Left ventricle myocardium superior (tissue), 1 donor: ENCODE measurements at regions not wholly inside any gene's neighbourhood (a gene's known extent, or its start where the extent isn't known, plus 50 kb on each side); places are given as distances from the start of the nearest gene placed in this dataset.
"Not testable (repeated sequence)": the region's sequence is repeated elsewhere in the genome, so short reads cannot be mapped to it uniquely, and the experiment has no call there.

Source experiments
- ATAC-seq: fragments of 200-7000 bp; cut with Tn5 transposase; one replicate; pipeline ENCODE4 v1.9.1; 2020; ENCODE audit warnings: mild to moderate bottlenecking, moderate library complexity
- DNase-seq: peaks from one replicate; pipeline ENCODE4 v3.0.0-alpha.2; 2020
- intact Hi-C: fragments of 100-400 bp; cut with micrococcal nuclease; formaldehyde crosslinking; loops from one replicate; pipeline ENCODE4 v1.11.0; 2022
- donor health status: DM: no; HTN: yes; CAD: no; lungs with severe emphysema.

DNA sequence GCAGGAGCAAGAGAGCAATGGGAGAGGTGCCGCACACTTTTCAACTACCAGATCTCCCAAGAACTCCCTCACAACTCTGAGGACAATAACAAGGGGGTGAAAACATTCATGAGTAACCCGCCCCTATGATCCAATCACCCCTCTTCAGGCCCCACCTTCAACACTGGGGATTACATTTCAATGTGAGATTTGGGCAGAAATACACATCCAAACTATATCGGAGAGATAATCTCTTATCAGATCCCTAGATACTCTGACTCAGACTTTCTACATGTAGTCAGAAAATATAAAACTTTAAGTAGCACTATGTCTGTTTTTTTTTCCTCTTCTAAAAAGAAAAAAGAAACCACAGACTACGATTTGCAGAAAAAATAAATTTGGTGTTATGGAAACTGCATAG is 1595.9 kb upstream of the NUDT12 start:
- DNase-seq (no peak), ATAC-seq (no peak)
- intact Hi-C loops, result no loop called here

DNA sequence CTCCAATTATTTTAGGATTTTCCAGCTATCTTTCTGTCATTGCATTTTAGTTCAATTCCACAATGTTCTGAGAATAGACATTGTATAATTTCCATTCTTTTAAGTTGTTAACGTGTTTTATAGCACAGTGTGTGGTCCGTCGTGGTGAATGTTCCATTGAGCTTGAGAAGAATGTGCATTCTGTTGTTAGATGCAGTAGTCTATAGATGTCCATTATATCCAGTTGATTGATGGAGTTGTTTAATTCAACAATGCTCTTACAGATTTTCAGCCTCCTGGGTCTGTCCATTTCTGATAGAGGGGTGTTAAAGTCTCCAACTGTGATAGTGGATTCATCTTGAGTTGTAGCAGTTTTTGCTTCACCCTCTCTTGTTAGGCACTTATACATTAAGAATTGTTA is 1587.7 kb upstream of the NUDT12 start:
- intact Hi-C loops, result no loop called here
- ATAC-seq, result no peak
- no peak for DNase-seq

DNA sequence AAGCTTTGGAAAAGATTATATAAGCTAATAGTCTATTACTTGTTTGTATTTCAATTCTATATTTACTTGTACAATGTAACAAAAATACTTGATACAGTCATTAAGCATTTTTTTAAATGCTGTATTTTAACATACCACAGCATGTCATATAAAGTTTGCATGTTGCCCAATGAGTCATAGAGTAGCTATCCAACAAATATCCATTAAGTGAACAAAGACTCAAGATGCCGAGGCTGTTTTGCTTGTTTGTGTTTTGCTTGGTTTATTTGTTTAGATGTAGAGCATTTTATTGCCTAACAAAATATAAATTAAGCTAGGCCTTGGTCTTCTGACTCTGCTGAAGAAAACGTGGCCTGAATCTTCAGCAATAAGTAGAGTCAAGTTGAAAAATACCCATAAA is 1584.3 kb upstream of the NUDT12 start:
- ATAC-seq (no peak), DNase-seq (no peak)
- intact Hi-C loops, result no loop called here

DNA sequence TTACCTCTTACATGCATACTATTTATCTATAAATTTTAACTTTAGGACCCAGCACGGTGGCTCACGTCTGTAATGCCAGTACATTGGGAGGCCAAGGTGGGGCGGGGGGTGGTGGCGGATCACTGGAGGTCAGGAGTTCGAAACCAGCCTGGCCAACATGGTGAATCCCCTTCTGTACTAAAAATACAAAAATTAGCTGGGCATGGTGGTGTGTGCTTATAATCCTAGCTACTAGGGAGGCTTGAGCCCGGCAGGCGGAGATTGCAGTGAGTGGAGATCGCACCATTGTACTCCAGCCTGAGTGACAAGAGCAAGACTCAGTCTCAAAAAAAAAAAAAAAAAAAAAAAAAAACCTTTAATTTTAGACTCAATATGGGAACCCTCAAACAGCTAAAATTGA is 1582.6 kb upstream of the NUDT12 start:
- ATAC-seq (no peak), DNase-seq (no peak)
- intact Hi-C loops, result no loop called here

DNA sequence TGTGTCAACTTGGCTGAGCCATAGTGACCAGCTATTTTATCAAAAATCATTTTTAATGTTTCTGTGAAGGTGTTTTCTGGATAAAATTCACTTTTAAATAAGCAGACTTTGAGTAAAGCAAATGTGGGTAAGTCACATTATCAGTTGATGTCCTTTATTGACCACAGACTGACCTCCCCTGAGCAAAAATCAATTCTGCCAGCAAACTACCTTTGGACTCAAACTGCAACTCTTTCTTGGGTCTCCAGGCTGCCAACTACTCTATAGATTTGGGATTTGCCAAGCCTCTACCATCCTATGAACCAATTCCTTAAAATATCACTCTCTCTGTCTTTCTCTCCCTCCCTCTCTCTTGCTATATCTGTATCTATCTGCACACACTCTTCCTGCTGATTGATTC is 1571.7 kb upstream of the NUDT12 start:
- intact Hi-C loops, result no loop called here
- ATAC-seq, result no peak
- DNase-seq, result no peak

DNA sequence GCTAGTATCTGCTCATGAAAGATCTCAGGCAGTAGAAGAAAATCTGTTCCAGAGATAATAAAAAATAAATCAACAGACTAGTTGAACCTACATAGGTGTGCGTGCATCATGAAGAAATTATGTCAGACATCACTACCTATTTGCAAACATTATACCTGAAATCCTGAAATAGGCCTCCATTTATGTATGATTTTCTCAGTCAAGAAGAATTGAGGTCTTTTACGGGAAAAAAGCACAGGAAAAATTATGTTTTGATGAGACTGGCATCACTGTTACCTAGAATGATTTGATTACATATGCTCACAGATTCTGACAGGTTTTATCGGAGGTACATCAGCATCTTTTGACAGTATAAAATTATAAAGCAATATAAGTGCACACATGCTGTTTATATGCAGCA is 1570.5 kb upstream of the NUDT12 start:
- no peak for DNase-seq
- intact Hi-C loops, result no loop called here
- ATAC-seq, result no peak

DNA sequence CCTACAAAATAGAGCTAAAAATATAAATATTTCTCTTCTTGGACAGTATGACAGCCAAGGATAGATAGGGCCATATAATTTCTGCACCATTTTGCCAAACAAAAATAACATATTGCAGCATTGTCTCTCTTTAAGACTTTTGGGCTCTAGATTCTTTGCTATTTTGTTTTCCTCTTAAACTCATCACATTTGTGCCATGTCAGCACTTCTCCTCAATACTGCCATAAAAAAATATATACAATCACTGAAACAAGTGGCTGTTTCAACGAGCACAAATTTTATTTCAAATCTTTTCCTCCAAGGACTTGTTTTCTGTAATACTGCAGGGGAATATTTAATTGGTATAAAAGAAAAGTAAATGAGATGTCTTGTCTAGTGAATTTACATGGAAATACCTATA is 1570.0 kb upstream of the NUDT12 start:
- ATAC-seq (no peak), DNase-seq (no peak)
- intact Hi-C loops, result no loop called here

DNA sequence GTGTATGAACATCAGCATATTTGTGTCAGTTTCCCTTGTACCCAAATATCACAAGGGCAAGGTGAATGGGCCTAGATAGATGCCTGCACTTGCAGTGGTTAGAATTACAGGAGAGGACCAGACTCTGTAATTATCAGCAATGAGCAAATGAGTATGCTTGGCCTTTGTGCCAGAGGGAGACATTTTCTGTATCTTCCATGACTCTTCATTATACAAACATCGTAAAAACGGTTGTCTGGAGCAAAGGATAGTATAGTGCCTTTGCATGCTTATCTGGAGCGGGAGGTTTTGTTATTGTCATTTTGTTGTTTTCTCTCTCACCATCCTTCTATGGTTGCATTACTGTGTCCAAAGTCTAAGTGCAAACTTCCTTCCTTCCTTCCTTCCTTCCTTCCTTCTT is 1568.5 kb upstream of the NUDT12 start:
- intact Hi-C loops, result no loop called here
- DNase-seq, result no peak
- ATAC-seq, result no peak

DNA sequence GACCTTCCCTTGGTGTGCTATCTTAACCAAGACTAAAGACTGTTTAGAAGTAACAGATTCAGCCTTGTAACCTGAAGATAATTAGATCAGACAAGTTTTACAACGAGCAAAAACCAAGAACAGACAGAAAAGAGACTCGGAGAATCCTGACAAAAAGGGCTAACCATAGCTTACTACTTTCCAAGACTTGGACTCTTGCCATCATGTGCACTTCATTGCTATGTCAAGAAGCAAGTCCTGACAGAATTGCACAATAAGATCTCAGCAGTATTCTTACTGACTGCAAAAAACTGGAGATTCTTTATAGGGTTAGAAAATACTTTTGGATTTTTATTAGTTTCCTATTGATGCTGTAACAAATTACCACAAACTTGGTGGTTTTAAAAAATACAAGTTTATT is 1539.0 kb upstream of the NUDT12 start:
- DNase-seq (no peak), ATAC-seq (no peak)
- intact Hi-C loops, result no loop called here

DNA sequence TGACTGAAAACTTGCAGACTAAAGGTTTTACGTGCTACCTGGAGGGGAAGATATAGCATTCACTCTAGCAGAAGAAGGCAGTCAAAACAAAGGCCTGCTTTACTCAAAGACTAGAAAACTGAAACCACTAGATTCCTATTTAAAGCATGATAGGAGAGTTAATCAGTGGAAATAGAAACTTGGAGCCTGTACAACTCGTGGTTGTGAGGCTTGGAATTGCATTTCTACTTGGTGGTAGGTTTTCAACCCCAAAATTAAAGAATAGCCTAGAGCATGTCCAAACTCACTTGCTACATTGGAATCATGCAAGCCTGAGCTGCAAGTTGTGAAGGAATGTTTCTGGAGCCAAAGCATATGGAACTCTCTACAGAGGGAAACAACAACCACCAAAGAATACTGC is 1526.4 kb upstream of the NUDT12 start:
- ATAC-seq, result no peak
- intact Hi-C loops, result no loop called here
- DNase-seq, result no peak

DNA sequence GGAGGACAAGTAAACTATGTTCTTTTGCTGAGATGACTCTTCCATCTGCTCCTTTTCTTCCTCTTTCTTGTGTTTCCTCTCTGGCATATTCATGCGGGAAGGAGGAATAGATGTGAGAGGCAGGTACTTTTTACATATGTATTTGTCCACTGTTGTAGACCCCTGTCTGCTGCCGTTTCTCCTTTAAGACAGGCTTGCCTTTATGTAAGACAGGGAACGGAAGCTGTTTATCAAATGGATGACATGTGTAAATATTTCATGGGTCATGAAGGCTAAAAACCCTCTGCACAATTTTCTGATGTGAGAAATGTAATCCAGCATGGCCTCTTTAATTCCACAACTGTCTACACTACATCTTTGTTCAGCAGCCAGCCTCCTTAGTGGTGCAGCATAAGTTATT is 1525.5 kb upstream of the NUDT12 start:
- DNase-seq (no peak), ATAC-seq (no peak)
- intact Hi-C loops, result no loop called here

DNA sequence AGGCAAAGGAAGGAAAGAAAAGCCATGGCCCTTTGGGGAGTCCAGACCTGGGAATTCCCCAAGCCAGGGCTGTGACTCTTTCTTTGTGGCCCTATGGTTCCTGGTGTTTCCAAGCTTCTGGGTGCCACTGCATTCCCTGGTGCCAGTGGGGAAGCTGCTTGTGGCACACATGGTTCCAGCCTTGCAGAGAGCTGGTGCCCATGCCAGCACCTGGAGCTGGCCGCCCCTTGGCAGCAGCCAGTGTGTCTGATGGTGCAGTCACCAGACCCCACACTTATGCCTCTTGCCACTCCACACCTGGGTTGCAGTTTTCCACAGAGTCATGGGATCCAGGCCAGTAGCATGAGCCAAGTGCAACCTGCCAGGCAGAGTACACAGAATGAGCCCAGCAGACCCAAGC is 1495.3 kb upstream of the NUDT12 start:
- intact Hi-C loops, result no loop called here
- no peak for ATAC-seq
- DNase-seq, result no peak

DNA sequence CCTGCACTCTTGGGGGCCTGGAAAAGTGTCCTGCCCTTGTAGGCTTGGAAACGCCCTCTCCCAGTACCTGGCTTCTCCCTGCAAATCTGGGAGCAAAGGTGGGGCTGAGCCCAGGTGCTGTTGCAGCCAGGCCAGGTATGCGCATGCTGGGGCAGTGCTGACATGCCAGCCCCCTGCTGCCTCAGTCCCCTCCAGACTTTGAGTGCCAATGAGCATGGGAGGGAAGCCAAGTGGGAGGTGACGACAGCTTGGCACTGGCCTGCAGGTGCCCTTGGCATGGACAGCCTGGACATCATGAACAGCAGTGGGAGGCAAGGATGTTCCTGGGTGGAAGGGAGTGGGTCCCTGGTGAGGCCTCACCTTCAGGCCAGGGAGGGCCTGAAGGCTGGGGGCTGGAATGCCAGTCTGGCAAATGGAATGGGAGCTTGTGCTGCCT is 1494.4 kb upstream of the NUDT12 start:
- DNase-seq (no peak), ATAC-seq (no peak)
- intact Hi-C loops, result no loop called here

DNA sequence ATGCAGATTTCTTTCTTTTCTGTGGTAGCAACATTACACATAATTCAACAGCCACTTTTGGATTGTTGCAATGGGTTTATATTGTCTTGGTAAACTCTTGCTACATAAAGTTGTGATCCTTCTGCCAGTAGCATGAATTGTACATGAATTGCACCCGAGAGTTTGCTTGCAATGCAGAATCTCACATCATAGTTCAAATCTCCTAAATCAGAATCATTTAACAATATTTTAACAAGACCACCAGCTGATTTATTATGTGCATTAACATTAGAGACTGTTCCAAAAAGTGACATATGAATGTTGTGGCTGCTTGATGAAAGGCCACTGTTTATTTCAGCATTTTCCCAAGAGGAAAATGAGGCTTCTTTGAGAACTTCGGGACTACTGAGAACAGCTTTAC is 1491.8 kb upstream of the NUDT12 start:
- no peak for ATAC-seq
- intact Hi-C loops, result no loop called here
- DNase-seq, result no peak

DNA sequence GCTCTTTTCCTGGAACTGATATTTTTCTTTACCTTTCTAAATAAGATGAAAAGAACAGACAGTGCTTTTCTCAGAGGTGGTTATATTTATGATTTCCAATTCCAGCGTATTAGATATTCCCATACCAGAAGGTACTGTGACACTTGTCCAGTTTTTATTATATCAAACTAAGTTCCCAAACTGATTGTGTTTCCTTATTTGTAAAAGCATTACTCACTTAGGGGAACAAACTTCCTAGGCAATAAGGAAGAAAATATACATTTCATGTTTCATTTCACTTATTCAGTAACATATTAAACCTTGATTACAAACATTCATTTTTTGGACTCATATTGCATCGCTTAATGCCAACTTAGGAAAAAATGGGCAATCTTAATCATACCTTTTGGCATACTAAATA is 1480.0 kb upstream of the NUDT12 start:
- no peak for DNase-seq
- intact Hi-C loops, result loop anchor here (5.0 kb wide), 1 partner anchor 1290 kb away; no protein-coding TSS in a partner anchor
- no peak for ATAC-seq

DNA sequence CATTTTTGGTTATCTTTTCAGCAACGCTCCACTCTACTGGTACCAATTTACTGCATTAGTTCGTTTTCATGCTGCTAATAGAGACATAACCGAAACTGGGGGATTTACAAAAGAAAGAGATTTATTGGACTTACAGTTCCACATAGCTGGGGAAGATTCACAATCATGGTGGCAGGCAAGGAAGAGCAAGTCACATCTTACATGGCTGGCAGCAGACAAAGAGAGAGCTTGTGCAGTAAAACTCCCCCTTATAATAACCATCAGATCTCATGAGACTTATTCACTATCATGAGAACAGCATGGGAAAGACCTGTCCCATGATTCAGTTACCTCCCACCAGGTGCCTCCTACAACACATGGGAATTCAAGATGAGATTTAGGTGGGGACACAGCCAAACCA is 1474.2 kb upstream of the NUDT12 start:
- DNase-seq, intact Hi-C loops, ATAC-seq: not testable (repeated sequence)

DNA sequence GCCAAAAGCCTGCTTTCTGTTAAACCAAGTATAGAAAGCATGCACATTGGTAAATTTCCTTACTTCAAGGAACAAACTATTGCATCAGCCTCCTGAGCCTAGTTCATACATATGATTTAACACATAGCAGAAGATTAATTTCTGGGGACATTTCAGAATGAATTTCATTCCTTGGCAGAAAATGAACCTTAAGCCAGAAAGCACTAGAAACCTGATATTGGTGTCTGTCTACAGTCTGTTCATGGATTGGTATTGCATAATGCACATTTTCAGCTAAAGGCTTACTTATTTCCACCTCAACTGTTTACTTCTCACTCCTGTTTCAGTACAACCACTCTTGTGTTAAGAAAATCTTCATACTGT is 1471.8 kb upstream of the NUDT12 start:
- DNase-seq, result no peak
- ATAC-seq, result no peak

DNA sequence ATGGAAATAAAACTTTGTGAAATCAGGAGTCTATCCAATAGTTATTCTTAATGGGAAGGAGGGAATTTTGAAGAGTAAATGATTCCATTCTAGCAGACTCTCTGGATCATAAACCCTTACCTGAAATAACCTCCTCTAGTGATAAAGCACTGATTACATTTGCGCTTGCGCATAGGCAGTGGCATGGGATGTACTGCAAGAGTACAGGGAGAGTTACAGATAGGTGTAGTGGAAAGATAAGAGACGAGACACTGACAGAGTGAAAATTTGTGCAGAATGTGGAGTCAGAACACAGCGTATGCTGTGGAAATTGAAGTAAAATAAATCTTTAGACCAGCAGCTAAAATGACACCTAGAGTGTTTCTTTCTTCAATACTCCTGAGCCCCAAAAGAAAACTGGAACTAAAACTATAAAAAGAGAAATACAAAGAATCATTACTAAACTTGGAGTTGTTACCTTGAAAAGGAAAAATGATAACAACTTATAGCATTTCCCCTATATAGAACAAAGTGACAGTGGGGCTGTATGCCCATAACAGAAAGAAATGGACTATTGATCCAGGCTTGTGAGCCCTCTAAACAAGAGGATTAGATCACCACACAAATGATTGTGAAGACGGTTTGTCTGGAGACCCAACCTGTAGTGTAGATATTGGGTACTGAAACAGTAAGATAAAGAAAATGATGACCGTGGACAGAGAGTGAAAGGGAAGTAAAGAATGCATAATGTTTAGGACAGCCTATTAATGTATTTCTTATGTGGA is 1471.2 kb upstream of the NUDT12 start:
- intact Hi-C loops, result no loop called here
- ATAC-seq (no peak), DNase-seq (no peak)

More for the DNA sequence above, 1471.8 kb upstream of the NUDT12 start:
- intact Hi-C loops, result no loop called here

DNA sequence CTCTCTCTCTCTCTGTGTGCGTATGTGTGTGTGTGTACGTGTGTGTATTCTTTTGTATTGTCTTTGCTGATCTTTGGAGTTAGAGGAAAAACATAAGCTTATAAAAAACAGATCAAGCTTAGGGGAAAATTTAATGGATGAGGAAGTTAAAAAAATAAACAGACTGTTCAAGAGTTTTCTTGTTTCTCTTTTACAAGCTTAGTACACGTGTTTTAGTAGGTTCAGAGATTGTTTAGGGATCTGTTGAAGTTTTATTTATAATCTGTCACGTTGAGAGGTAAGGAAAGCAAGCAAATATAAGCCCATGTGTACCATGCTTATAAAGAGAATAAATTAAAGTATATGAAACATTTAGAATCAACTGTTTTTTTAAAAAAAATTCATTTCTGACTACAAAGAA is 1470.3 kb upstream of the NUDT12 start:
- no peak for ATAC-seq
- intact Hi-C loops, result no loop called here
- no peak for DNase-seq

DNA sequence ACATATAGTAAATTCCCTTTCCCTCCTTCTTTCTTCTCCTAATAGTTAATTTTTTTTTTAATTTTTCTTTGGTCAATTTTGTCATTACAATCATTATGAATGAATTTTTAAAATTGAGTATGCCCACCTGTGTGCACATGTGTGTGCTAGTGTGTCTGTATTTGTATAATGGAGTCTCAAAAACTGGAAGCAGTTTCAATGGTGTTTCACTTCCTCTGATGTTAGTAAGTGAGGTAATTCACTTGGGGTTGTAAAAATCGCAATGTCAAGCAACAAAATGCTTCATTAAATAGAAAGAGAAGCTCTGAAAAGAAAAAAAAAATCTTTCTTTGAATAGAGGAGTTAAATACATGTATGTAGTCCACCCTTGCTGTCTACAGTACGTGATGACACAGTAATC is 1467.6 kb upstream of the NUDT12 start:
- no peak for ATAC-seq
- intact Hi-C loops, result no loop called here
- no peak for DNase-seq

DNA sequence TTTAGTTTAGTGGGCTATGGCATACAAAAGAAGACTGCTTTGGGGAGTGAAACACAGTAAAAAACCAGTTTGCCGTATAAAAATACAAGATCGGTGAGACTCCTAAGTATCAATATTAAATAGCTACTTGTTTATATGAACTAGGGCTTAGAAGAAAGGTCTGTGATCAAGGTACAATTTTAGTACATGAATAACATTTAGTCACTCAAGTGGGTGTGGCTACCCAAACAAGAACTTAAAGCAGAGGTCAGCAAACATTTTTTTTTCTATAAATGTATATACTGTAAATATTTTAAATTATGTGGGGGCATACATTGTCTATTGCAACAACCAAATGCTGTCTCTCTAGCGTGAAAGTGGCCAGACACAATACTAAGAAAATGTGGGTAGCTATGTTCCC is 1452.5 kb upstream of the NUDT12 start:
- intact Hi-C loops, result no loop called here
- no peak for DNase-seq
- ATAC-seq, result no peak

DNA sequence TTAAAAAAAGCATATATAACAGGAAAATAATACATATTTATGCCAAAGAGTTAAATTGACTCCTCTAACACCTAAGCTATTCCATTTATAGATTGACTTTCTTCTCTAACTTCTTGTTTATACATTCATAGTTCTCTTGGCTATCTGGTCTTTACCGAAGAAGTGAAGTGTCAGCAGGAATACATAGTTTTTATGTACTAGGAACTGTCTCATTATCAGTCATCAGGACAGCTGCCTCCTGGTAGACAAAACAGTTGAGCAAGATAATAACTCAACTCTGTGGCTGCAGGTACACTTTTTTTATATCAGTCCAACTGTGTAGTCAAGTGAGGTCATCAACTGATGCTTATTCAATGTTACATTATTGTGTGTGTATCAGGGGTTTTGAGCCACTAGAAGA is 1436.0 kb upstream of the NUDT12 start:
- ATAC-seq (no peak), DNase-seq (no peak)
- intact Hi-C loops, result no loop called here
